Glutamatergic neuron (in vitro differentiated cells): ENCODE measurements at regions not wholly inside any gene's neighbourhood (a gene's known extent, or its start where the extent isn't known, plus 50 kb on each side); places are given as distances from the start of the nearest gene placed in this dataset.

Experiments used
- DNase-seq: peaks from one replicate; pipeline ENCODE4 v3.0.0; 2022
- H3K27ac Mint-ChIP-seq: one replicate; pipeline ENCODE4 v1.8.0; 2020; ENCODE audit warnings: mild to moderate bottlenecking, mixed read lengths, inconsistent platforms; ENCODE audit not compliant: unreplicated experiment
- H3K27me3 Mint-ChIP-seq: one replicate; pipeline ENCODE4 v1.8.0; 2020; ENCODE audit warnings: mild to moderate bottlenecking, moderate library complexity, mixed read lengths, inconsistent platforms; ENCODE audit not compliant: unreplicated experiment
- H3K36me3 Mint-ChIP-seq: one replicate; pipeline ENCODE4 v1.8.0; 2020; ENCODE audit warnings: mild to moderate bottlenecking, mixed read lengths, inconsistent platforms; ENCODE audit not compliant: unreplicated experiment
- H3K4me1 Mint-ChIP-seq: one replicate; pipeline ENCODE4 v1.8.0; 2020; ENCODE audit warnings: mild to moderate bottlenecking, low read depth, mixed read lengths, inconsistent platforms; ENCODE audit not compliant: unreplicated experiment
- H3K4me3 Mint-ChIP-seq: one replicate; pipeline ENCODE4 v1.8.0; 2020; ENCODE audit warnings: mild to moderate bottlenecking, mixed read lengths, inconsistent platforms; ENCODE audit not compliant: unreplicated experiment
- H3K9me3 Mint-ChIP-seq: one replicate; pipeline ENCODE4 v1.8.0; 2020; ENCODE audit warnings: mild to moderate bottlenecking, moderate library complexity, mixed read lengths, inconsistent platforms; ENCODE audit not compliant: unreplicated experiment
- TF ChIP-seq, protein P1 (sequence below): fragments of 200-600 bp; sonication (generic); IDR thresholded peaks from one replicate; pipeline ENCODE4 v1.5.0; 2021; ENCODE audit not compliant: partially characterized antibody, unreplicated experiment

GRCh38 chr15:61474796-61475195, 245.7 kb upstream of the RORA start:
- Mint-ChIP-seq H3K9me3 (peaks cover 3% of the 10 kb centered on the region), H3K4me1 (peaks cover 5% of the 10 kb centered on the region)

GRCh38 chr15:61467823-61468222, 238.7 kb upstream of the RORA start:
- H3K27me3 Mint-ChIP-seq = no peaks in the 10 kb centered on the region
- H3K4me3 Mint-ChIP-seq = peak overlapping the region; percentile 47
- H3K36me3 Mint-ChIP-seq = peaks cover 10% of the 10 kb centered on the region
- DNase-seq = no peak
- H3K9me3 Mint-ChIP-seq = peaks cover 1% of the 10 kb centered on the region
- H3K27ac Mint-ChIP-seq = peak overlapping the region; percentile 23
- peaks cover 8% of the 10 kb centered on the region for H3K4me1 Mint-ChIP-seq
- TF ChIP-seq, protein P1, sequence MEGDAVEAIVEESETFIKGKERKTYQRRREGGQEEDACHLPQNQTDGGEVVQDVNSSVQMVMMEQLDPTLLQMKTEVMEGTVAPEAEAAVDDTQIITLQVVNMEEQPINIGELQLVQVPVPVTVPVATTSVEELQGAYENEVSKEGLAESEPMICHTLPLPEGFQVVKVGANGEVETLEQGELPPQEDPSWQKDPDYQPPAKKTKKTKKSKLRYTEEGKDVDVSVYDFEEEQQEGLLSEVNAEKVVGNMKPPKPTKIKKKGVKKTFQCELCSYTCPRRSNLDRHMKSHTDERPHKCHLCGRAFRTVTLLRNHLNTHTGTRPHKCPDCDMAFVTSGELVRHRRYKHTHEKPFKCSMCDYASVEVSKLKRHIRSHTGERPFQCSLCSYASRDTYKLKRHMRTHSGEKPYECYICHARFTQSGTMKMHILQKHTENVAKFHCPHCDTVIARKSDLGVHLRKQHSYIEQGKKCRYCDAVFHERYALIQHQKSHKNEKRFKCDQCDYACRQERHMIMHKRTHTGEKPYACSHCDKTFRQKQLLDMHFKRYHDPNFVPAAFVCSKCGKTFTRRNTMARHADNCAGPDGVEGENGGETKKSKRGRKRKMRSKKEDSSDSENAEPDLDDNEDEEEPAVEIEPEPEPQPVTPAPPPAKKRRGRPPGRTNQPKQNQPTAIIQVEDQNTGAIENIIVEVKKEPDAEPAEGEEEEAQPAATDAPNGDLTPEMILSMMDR = no peak

More at GRCh38 chr15:61474796-61475195, 245.7 kb upstream of the RORA start:
- Mint-ChIP-seq H3K4me3 (no peak overlapping the region), H3K27me3 (peaks cover 4% of the 10 kb centered on the region), H3K27ac (no peak overlapping the region), H3K36me3 (no peaks in the 10 kb centered on the region)
- TF ChIP-seq, protein P1 = no peak
- DNase-seq = no peak

- TF ChIP-seq, protein P1 = no peak
- Mint-ChIP-seq H3K27me3 (no peaks in the 10 kb centered on the region), H3K27ac (no peak overlapping the region), H3K4me1 (peaks cover 21% of the 10 kb centered on the region), H3K4me3 (no peak overlapping the region), H3K36me3 (peaks cover 4% of the 10 kb centered on the region), H3K9me3 (no peaks in the 10 kb centered on the region)
- DNase-seq = no peak
Observed at GRCh38 chr15:61459785-61460707, 230.9 kb upstream of the RORA start.

DNA sequence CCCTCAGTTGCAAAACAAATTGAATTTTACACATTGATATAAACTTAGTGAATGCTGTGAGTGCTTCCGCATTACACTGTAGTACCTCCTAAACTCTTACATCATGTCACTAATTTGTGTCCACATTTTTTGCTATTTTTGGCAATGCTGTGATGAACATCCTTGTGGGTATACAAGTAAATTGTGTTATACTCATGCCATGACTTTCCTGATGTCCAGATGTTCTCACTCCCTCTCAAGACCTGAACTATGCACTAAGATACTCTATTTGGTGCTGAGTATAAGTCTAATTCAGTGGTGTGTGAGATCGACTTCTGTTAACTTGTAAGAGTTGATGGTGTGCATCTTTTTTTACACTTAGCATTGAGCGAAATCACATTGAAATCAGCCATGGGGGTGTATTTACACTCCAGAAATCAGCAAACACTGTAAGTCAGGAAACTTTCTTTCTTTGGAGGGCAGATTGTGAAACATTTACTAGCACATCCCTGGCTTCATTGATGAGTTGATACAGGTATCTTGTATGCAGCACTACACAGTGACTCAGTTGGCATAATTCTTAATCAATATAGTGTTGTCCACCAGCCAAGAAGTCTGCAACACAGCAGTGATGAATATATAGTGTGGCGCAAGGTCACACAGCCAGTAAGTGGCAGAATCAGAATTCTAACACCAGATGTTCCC, 228.1 kb upstream of the RORA start:
- H3K4me3 Mint-ChIP-seq = no peak overlapping the region
- peaks cover 21% of the 10 kb centered on the region for H3K4me1 Mint-ChIP-seq
- H3K9me3 Mint-ChIP-seq = no peaks in the 10 kb centered on the region
- TF ChIP-seq, protein P1 = no peak
- no peaks in the 10 kb centered on the region for H3K36me3 Mint-ChIP-seq
- H3K27me3 Mint-ChIP-seq = no peaks in the 10 kb centered on the region
- no peak for DNase-seq
- peak overlapping the region; percentile 24 for H3K27ac Mint-ChIP-seq
